ENCODE measurements at regions not wholly inside any gene's neighbourhood (a gene's known extent, or its start where the extent isn't known, plus 50 kb on each side); places are given as distances from the start of the nearest gene placed in this dataset.

- intact Hi-C loops (cut with DNase I), result no loop called here
- Histone ChIP-seq H3K36me3 (no peaks in the 10 kb centered on the region), H3K4me1 (no peaks in the 10 kb centered on the region), H3K4me3 (no peak overlapping the region), H3K27ac (replicated peaks in 1 of 4) (no peak overlapping the region), H3K27me3 (no peaks in the 10 kb centered on the region), H3K9me3 (no peaks in the 10 kb centered on the region)
- no peak for DNase-seq (ENCODE audit: extremely low spot score)
- TF ChIP-seq EP300 (IDR thresholded peaks at IDR 0.05) (no peak), CTCF (IDR thresholded peaks at IDR 0.05) (no peak), POLR2A (IDR thresholded peaks at IDR 0.05; ENCODE audit: low read depth) (no peak), POLR2AphosphoS5 (IDR thresholded peaks at IDR 0.05) (no peak)
Observed at GRCh38 chr3:106049821-106050220, 181.0 kb upstream of the CBLB start.

- intact Hi-C loops (cut with DNase I), result no loop called here
- no peak for TF ChIP-seq EP300 (IDR thresholded peaks at IDR 0.05)
- TF ChIP-seq CTCF (IDR thresholded peaks at IDR 0.05), result no peak
- TF ChIP-seq POLR2A (IDR thresholded peaks at IDR 0.05; ENCODE audit: low read depth), result no peak
- no peak for TF ChIP-seq POLR2AphosphoS5 (IDR thresholded peaks at IDR 0.05)
- Histone ChIP-seq H3K9me3 (no peaks in the 10 kb centered on the region), H3K27ac (replicated peaks in 1 of 4) (no peak overlapping the region), H3K36me3 (no peaks in the 10 kb centered on the region), H3K4me1 (peaks cover 0 to 8% (median 0%) of the 10 kb centered on the region in 4 donors), H3K27me3 (no peaks in the 10 kb centered on the region), H3K4me3 (no peak overlapping the region)
- WGBS, result 94% methylated on average over 3 of the region's 3 CpGs
- no peak for DNase-seq (ENCODE audit: extremely low spot score)
Observed at GRCh38 chr3:106056931-106057330, 188.1 kb upstream of the CBLB start.

GRCh38 chr3:106058475-106058874 is 189.7 kb upstream of the CBLB start:
- intact Hi-C loops (cut with DNase I), result no loop called here
- Histone ChIP-seq H3K27ac (replicated peaks in 1 of 4) (no peak overlapping the region), H3K4me3 (no peak overlapping the region), H3K36me3 (no peaks in the 10 kb centered on the region), H3K27me3 (no peaks in the 10 kb centered on the region), H3K4me1 (peaks cover 0 to 8% (median 0%) of the 10 kb centered on the region in 4 donors), H3K9me3 (no peaks in the 10 kb centered on the region)
- no peak for DNase-seq (ENCODE audit: extremely low spot score)
- no peak for TF ChIP-seq CTCF (IDR thresholded peaks at IDR 0.05)
- no peak for TF ChIP-seq POLR2A (IDR thresholded peaks at IDR 0.05; ENCODE audit: low read depth)
- TF ChIP-seq EP300 (IDR thresholded peaks at IDR 0.05), result no peak
- TF ChIP-seq POLR2AphosphoS5 (IDR thresholded peaks at IDR 0.05), result no peak
- 78% methylated on average over 2 of the region's 2 CpGs for WGBS

- DNase-seq (ENCODE audit: extremely low spot score), result no peak
- no peak overlapping the region for H3K4me3 ChIP-seq
- intact Hi-C loops (cut with DNase I), result no loop called here
- H3K9me3 ChIP-seq, result peaks cover 0 to 4% (median 0%) of the 10 kb centered on the region in 4 donors
- H3K27ac ChIP-seq (replicated peaks in 1 of 4), result no peak overlapping the region
- 64% methylated on average over 2 of the region's 2 CpGs for WGBS
- H3K36me3 ChIP-seq, result no peaks in the 10 kb centered on the region
- no peak for TF ChIP-seq POLR2AphosphoS5 (IDR thresholded peaks at IDR 0.05)
- TF ChIP-seq CTCF (IDR thresholded peaks at IDR 0.05), result no peak
- TF ChIP-seq EP300 (IDR thresholded peaks at IDR 0.05), result no peak
- TF ChIP-seq POLR2A (IDR thresholded peaks at IDR 0.05; ENCODE audit: low read depth), result no peak
- H3K27me3 ChIP-seq, result no peaks in the 10 kb centered on the region
- H3K4me1 ChIP-seq, result peaks cover 0 to 8% (median 0%) of the 10 kb centered on the region in 4 donors
Observed at GRCh38 chr3:106059953-106060517, 191.2 kb upstream of the CBLB start.

- no peak for DNase-seq (ENCODE audit: extremely low spot score)
- 95% methylated on average over 3 of the region's 3 CpGs for WGBS
- Histone ChIP-seq H3K9me3 (peaks cover 0 to 4% (median 0%) of the 10 kb centered on the region in 4 donors), H3K27ac (replicated peaks in 1 of 4) (no peak overlapping the region), H3K36me3 (no peaks in the 10 kb centered on the region), H3K4me3 (no peak overlapping the region), H3K27me3 (no peaks in the 10 kb centered on the region), H3K4me1 (peaks cover 5 to 12% (median 7%) of the 10 kb centered on the region in 4 donors)
- intact Hi-C loops (cut with DNase I), result no loop called here
- TF ChIP-seq CTCF (IDR thresholded peaks at IDR 0.05) (no peak), POLR2A (IDR thresholded peaks at IDR 0.05; ENCODE audit: low read depth) (no peak), EP300 (IDR thresholded peaks at IDR 0.05) (no peak), POLR2AphosphoS5 (IDR thresholded peaks at IDR 0.05) (no peak)
Observed at GRCh38 chr3:106063909-106064308, 195.1 kb upstream of the CBLB start.

Measured in esophagus muscularis mucosa (tissue), 4 donors.